ENCODE measurements at regions not wholly inside any gene's neighbourhood (a gene's known extent, or its start where the extent isn't known, plus 50 kb on each side); places are given as distances from the start of the nearest gene placed in this dataset.

GRCh38 chrX:112367065-112367464, 284.5 kb upstream of the TRPC5 start:
- Histone ChIP-seq H3K27ac (ENCODE audit: low read depth, low read length) (no peak overlapping the region), H3K27me3 (ENCODE audit: control insufficient read depth, insufficient read depth, low read length, poor library complexity, severe bottlenecking) (no peaks in the 10 kb centered on the region), H3K36me3 (ENCODE audit: control insufficient read depth, insufficient read depth, low read length) (no peaks in the 10 kb centered on the region), H3K9ac (ENCODE audit: extremely low read depth, low read length, poor library complexity, severe bottlenecking) (no peak overlapping the region), H3K9me3 (ENCODE audit: control insufficient read depth, low read length) (no peaks in the 10 kb centered on the region), H3K4me1 (ENCODE audit: control insufficient read depth, insufficient read depth, low read length) (no peaks in the 10 kb centered on the region), H3K4me3 (ENCODE audit: low read length) (no peak overlapping the region)
- no peak for DNase-seq
- Mint-ChIP-seq H3K27ac (no peak overlapping the region), H3K4me1 (peaks cover 15% of the 10 kb centered on the region), H3K4me3 (no peak overlapping the region), H3K27me3 (ENCODE audit: insufficient read depth) (no peaks in the 10 kb centered on the region), H3K36me3 (ENCODE audit: low read depth) (no peaks in the 10 kb centered on the region), H3K9me3 (no peaks in the 10 kb centered on the region)
- 83% methylated on average over 1 of the region's 1 CpG; no CpG with 5 or more reads in 1 of the 2 experiments for WGBS, 2 experiments (ENCODE audit: insufficient coverage in 1 of 2, insufficient read length in 1 of 2)
- TF ChIP-seq CTCF (conservative IDR thresholded peaks at IDR 0.05): no peak

- H3K4me3 ChIP-seq (ENCODE audit: low read length): no peak overlapping the region
- no peak overlapping the region for H3K27ac ChIP-seq (ENCODE audit: low read depth, low read length)
- 100% methylated on average over 1 of the region's 1 CpG for WGBS, 2 experiments (ENCODE audit: insufficient coverage in 1 of 2, insufficient read length in 1 of 2)
- H3K36me3 ChIP-seq (ENCODE audit: control insufficient read depth, insufficient read depth, low read length): no peaks in the 10 kb centered on the region
- no peak for DNase-seq
- Mint-ChIP-seq H3K4me1 (peaks cover 20% of the 10 kb centered on the region), H3K36me3 (ENCODE audit: low read depth) (no peaks in the 10 kb centered on the region), H3K4me3 (no peak overlapping the region), H3K9me3 (no peaks in the 10 kb centered on the region), H3K27ac (no peak overlapping the region), H3K27me3 (ENCODE audit: insufficient read depth) (no peaks in the 10 kb centered on the region)
- no peak overlapping the region for H3K9ac ChIP-seq (ENCODE audit: extremely low read depth, low read length, poor library complexity, severe bottlenecking)
- no peak for TF ChIP-seq CTCF (conservative IDR thresholded peaks at IDR 0.05)
- H3K9me3 ChIP-seq (ENCODE audit: control insufficient read depth, low read length): no peaks in the 10 kb centered on the region
- no peaks in the 10 kb centered on the region for H3K4me1 ChIP-seq (ENCODE audit: control insufficient read depth, insufficient read depth, low read length)
- H3K27me3 ChIP-seq (ENCODE audit: control insufficient read depth, insufficient read depth, low read length, poor library complexity, severe bottlenecking): no peaks in the 10 kb centered on the region
These were observed 277.3 kb upstream of the TRPC5 start for GRCh38 chrX:112359906-112360305.

GRCh38 chrX:112355931-112356330, 273.4 kb upstream of the TRPC5 start:
- H3K9me3 Mint-ChIP-seq: peaks cover 15% of the 10 kb centered on the region
- no peaks in the 10 kb centered on the region for H3K36me3 ChIP-seq (ENCODE audit: control insufficient read depth, insufficient read depth, low read length)
- H3K4me3 Mint-ChIP-seq: no peak overlapping the region
- no peaks in the 10 kb centered on the region for H3K27me3 Mint-ChIP-seq (ENCODE audit: insufficient read depth)
- peaks cover 10% of the 10 kb centered on the region for H3K4me1 Mint-ChIP-seq
- peaks cover 2% of the 10 kb centered on the region for H3K36me3 Mint-ChIP-seq (ENCODE audit: low read depth)
- no peaks in the 10 kb centered on the region for H3K4me1 ChIP-seq (ENCODE audit: control insufficient read depth, insufficient read depth, low read length)
- DNase-seq: no peak
- TF ChIP-seq CTCF (conservative IDR thresholded peaks at IDR 0.05): no peak
- H3K27ac Mint-ChIP-seq: no peak overlapping the region
- no peak overlapping the region for H3K27ac ChIP-seq (ENCODE audit: low read depth, low read length)
- WGBS, 2 experiments (ENCODE audit: insufficient coverage in 1 of 2, insufficient read length in 1 of 2): 94% methylated on average over 2 of the region's 2 CpGs; no CpG with 5 or more reads in 1 of the 2 experiments
- no peaks in the 10 kb centered on the region for H3K27me3 ChIP-seq (ENCODE audit: control insufficient read depth, insufficient read depth, low read length, poor library complexity, severe bottlenecking)
- no peak overlapping the region for H3K4me3 ChIP-seq (ENCODE audit: low read length)
- H3K9ac ChIP-seq (ENCODE audit: extremely low read depth, low read length, poor library complexity, severe bottlenecking): no peak overlapping the region
- no peaks in the 10 kb centered on the region for H3K9me3 ChIP-seq (ENCODE audit: control insufficient read depth, low read length)
